Body of pancreas (tissue), 4 donors: ENCODE measurements at regions not wholly inside any gene's neighbourhood (a gene's known extent, or its start where the extent isn't known, plus 50 kb on each side); places are given as distances from the start of the nearest gene placed in this dataset.

Experiments
- POLR2A ChIP-seq, 3 donors: fragments of 450-650 bp; IDR thresholded peaks; one replicate each; pipeline ENCODE4 v1.6.1; 2016; ENCODE audit warnings: antibody characterized with exemption in 3 of 3, mild to moderate bottlenecking in 2 of 3
- TF ChIP-seq, protein P1 (sequence below), 7 experiments: fragments of 450-650 bp in 4 of 7; fragments of 200-600 bp in 3 of 7; sonication (generic) in 3 of 7; IDR thresholded peaks; one replicate each; pipeline ENCODE4 v1.5.1; 2016 to 2019; ENCODE audit warnings: antibody characterized with exemption in 7 of 7

GRCh38 chr2:23065210-23065609 lies 319.8 kb upstream of the KLHL29 start:
- no peak for TF ChIP-seq POLR2A (IDR thresholded peaks at IDR 0.05)
- TF ChIP-seq, protein P1, sequence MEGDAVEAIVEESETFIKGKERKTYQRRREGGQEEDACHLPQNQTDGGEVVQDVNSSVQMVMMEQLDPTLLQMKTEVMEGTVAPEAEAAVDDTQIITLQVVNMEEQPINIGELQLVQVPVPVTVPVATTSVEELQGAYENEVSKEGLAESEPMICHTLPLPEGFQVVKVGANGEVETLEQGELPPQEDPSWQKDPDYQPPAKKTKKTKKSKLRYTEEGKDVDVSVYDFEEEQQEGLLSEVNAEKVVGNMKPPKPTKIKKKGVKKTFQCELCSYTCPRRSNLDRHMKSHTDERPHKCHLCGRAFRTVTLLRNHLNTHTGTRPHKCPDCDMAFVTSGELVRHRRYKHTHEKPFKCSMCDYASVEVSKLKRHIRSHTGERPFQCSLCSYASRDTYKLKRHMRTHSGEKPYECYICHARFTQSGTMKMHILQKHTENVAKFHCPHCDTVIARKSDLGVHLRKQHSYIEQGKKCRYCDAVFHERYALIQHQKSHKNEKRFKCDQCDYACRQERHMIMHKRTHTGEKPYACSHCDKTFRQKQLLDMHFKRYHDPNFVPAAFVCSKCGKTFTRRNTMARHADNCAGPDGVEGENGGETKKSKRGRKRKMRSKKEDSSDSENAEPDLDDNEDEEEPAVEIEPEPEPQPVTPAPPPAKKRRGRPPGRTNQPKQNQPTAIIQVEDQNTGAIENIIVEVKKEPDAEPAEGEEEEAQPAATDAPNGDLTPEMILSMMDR (IDR thresholded peaks at IDR 0.05) = no peak
